Skin of body (tissue), 1 donor: ENCODE measurements at regions not wholly inside any gene's neighbourhood (a gene's known extent, or its start where the extent isn't known, plus 50 kb on each side); places are given as distances from the start of the nearest gene placed in this dataset.

Experiments
- DNase-seq: peaks from one replicate; lab custom pipeline; 2025; lab: John Stamatoyannopoulos, UW

DNA sequence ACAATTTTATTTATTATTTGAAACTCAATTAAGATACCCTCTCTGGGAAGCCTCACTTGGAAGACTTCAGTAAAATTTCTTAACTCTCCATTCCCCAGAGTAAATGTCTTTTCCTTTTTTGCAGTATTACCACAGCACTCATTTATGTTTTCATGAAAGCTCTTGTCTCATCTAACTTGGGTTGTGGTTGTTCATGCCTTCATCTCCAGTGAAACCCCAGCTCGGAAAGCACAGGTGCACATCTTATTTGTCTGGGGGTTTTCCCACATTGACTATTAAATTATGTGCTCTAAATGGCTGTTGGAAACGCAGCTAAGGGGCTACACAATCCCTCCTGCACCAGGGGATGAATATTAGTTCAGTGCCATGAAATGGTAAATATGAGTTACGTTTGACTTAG is 954.2 kb upstream of the RAG2 start:
- DNase-seq: no peak

DNA sequence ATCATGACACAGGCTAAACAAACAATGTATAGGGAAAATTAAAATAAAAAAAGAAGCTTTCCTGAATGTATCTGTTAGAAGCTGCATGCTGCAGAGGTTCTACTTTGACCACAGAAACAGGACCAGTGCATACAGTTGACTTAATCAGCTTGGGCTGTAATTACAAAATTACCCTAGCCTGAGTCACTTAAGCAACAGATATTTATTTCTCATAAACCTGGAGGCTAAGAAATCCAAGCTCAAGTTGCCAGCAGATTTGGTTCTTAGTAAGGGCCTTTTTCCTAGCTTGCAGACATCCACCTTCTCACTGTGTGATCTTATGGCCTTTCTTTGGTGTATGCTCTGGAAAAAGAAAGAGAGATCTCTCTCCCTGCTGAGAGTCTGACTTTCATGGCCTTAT is 946.5 kb upstream of the RAG2 start:
- DNase-seq: no peak

DNA sequence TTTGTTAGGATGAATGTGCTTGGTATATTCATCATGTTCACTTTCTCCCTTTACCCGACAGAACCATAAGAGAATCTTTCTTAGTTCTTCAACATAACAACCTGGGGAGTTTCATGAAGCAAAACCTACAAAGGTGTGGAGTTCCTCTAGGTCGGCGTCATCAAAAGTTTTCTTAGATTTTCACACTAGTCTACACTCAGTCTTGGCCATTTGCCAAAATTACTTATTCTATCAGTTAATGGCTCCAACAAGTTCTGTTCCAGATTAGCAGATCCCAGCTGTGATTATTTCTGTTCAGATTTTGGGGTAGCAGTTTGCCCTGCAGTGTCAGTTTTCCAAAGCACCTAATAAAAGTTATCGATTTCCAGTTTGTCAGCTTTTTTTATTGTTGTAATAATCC is 935.8 kb upstream of the RAG2 start:
- DNase-seq: no peak

- DNase-seq: no peak
These were observed 935.1 kb upstream of the RAG2 start for GRCh38 chr11:37533087-37533486.

- no peak for DNase-seq
These were observed 934.2 kb upstream of the RAG2 start for GRCh38 chr11:37532271-37532670.

GRCh38 chr11:37527545-37527944 is 929.5 kb upstream of the RAG2 start:
- no peak for DNase-seq

GRCh38 chr11:37525336-37525735 is 927.3 kb upstream of the RAG2 start:
- DNase-seq: no peak

GRCh38 chr11:37519781-37520180 is 921.7 kb upstream of the RAG2 start:
- no peak for DNase-seq

DNA sequence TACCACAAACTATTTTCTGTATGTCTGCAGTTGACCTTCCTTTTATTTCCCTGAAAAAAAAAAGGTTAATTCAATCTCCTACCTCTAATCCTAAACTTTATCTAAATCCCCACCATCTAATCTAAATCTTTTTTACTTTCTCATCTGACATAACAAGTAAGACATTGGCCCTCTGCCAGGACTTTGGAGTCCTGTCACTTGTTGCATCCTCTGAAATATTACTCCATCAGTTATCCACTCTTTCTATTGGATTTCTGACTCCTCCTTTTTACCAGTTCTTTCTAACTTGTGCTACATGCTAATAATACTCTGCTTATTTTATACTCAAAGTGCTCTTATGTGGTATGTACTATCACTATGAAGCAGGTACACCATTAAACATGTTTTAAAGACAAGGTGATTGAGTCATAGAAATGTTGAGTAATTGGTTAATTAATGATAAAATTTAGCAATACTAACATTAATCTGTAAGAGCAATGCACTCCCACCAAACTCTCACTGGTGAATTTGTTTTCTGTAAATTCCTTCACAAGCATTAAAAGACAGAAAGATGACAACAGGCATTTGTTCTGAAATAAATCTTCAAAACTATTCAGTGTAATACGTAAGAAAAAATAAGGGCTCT is 914.2 kb upstream of the RAG2 start:
- DNase-seq: no peak

DNA sequence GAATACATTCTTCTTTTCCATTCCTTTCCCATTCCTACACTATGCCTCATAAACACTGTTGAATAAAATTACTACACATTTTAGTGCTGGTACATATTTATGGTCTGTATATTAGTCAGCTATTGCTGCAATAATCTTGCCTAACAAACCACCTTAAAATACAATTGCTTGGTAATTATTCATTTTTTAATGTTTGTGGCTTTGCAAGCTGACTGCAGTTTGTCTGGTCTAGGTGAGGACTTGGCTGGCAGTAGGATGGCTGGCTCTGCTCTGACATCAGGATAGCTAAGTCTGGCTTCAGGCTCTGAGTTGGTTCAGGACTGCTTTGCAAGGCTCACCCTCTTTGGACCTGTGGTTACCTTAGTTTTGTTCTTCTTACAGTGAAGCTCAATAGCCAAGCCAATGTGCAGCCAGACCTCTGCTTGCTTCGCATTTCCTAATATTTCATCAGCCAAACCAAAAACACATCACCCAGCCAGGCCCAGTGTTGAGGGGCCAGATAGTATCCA is 913.4 kb upstream of the RAG2 start:
- no peak for DNase-seq

GRCh38 chr11:37509506-37509905 is 911.5 kb upstream of the RAG2 start:
- DNase-seq: no peak

GRCh38 chr11:37506531-37506930 is 908.5 kb upstream of the RAG2 start:
- DNase-seq: no peak

- no peak for DNase-seq
These were observed 907.4 kb upstream of the RAG2 start for GRCh38 chr11:37505406-37505805.

DNA sequence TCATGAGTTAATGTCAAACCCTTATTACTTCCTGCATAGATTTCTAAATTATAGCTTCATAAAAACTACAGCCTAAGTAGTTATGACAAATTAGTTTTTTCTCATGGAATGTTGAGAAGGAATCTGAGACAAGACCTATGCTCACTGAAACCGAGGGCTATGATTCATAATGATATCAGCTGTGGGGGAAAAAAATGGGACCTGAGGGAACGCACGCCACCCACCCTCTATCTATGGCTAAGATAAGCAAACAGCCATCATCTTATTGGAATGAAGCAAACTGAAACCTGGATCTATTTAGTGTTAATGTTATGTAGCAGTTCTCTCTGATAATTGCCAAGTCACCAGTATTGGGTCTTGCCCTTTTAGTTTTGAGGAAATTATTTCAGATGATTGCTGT is 906.9 kb upstream of the RAG2 start:
- no peak for DNase-seq

GRCh38 chr11:37504060-37504611 is 906.1 kb upstream of the RAG2 start:
- DNase-seq: peak; percentile 0

DNA sequence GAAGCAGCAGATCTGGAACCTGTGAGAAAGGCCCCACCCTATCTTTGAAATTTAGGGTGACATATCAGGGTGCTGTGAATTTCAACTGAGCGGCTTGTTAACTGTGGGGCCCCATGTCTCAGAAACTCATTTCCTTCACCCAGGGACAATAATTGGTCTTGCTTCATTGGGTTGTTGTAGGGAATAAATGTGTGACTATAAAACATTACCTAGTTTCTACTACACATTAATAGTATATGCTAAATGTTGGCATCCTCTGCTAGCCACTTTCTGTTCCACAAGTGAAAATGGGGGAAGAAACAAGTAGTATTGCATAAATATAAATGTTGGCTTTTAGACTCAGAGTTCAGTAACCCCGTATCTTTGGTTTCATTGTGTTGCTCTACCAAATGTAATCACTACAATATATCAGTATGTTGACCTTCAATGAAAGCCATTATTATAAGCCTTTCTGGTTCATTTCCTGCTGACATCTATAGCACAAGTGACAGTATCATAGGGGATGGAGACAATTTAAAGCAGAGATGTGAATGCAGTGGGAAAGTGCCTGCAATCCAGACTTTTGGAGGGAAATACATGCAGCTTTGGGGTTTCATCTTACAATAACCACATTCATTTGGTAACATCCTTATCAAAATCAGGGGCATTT is 905.5 kb upstream of the RAG2 start:
- no peak for DNase-seq

DNA sequence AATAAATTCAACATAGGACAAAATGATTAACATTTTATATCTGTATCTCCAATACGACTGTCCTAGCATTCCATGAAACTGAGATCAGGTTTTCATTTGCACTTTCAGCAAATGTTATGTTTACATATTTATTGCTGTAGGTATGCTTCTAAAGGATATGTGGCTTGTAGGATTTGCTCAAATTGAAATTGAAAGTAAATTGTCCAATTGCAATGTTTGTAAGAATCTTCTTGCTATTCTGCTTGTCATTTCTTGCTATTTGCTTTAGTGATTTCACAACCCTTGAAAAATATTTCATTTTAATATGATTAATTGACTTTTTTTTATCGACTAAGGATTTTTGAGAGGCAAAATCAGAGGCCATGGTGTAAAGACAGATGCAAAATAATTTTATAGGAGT is 904.2 kb upstream of the RAG2 start:
- no peak for DNase-seq

GRCh38 chr11:37500425-37500824 is 902.4 kb upstream of the RAG2 start:
- DNase-seq: no peak

DNA sequence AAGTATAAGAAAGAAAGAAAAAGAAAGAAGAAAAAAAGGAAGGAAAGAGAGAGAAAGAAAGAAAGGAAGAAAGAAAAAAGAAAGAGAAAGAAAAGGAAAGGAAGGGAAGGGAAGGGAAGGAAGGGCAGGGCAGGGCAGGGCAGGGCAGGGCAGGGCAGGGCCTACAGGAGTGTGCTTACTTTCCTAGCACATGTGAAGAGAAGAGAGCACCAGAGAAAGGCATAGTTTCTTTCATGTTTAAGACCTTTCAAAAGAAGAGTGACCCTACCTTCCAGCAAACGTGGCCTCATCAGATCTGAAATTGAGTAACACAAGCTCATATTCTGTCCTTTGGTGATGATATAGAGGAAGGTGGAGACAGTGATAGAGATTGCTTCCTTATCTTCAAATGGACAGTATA is 899.3 kb upstream of the RAG2 start:
- DNase-seq: no peak

- DNase-seq: no peak
These were observed 898.2 kb upstream of the RAG2 start for GRCh38 chr11:37496201-37496600.

GRCh38 chr11:37484298-37484697 is 886.3 kb upstream of the RAG2 start:
- no peak for DNase-seq

- DNase-seq: no peak
These were observed 885.7 kb upstream of the RAG2 start for GRCh38 chr11:37483761-37484160.

DNA sequence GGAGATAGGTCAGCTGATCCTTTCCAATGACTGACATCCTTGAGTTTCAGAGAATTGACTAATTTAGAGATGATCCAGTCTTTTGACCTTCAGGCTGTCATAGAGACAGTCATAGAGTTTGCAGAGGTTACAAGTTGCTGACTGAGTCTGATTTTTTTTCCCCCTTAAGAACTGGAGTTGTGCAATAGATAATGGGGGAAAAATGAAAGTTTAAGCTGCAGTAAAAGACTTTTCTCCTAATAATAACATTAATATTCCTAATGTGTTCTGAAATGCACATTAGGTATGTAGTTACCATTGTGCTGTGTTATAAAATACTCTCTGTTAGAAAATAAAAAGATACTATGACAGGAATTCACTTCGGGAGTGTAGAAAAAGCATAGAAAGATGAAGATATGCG is 876.9 kb upstream of the RAG2 start:
- DNase-seq: no peak
